Upper lobe of left lung (tissue), 6 donors: ENCODE measurements at regions not wholly inside any gene's neighbourhood (a gene's known extent, or its start where the extent isn't known, plus 50 kb on each side); places are given as distances from the start of the nearest gene placed in this dataset.

ENCODE experiments used
- ATAC-seq, 2 donors: fragments of 200-7000 bp; cut with Tn5 transposase; one replicate each; pipeline ENCODE4 v1.9.1; 2022; ENCODE audit warnings: mild to moderate bottlenecking in 2 of 2, moderate library complexity in 2 of 2; ENCODE audit not compliant: low FRiP score in 2 of 2
- DNase-seq, 2 donors: peaks; one replicate each; pipeline ENCODE4 v3.0.0-alpha.2; 2019 to 2020
- H3K27ac ChIP-seq, 4 donors: fragments of 200-600 bp; sonication (generic); one replicate each; pipeline ENCODE4 v1.5.1; 2016 to 2019
- H3K27me3 ChIP-seq, 4 donors: fragments of 200-600 bp; sonication (generic); one replicate each; pipeline ENCODE4 v1.5.1; 2017 to 2019
- H3K36me3 ChIP-seq, 4 donors: fragments of 200-600 bp; sonication (generic); one replicate each; pipeline ENCODE4 v1.5.1; 2016 to 2019
- H3K4me1 ChIP-seq, 4 donors: fragments of 200-600 bp; sonication (generic); one replicate each; pipeline ENCODE4 v1.5.1; 2018 to 2019
- H3K4me3 ChIP-seq, 4 donors: fragments of 200-600 bp; sonication (generic); one replicate each; pipeline ENCODE4 v1.5.1; 2017 to 2019; ENCODE audit warnings: mild to moderate bottlenecking in 2 of 4, moderate library complexity in 1 of 4
- H3K9me3 ChIP-seq, 4 donors: fragments of 200-600 bp; sonication (generic); one replicate each; pipeline ENCODE4 v1.5.1; 2018 to 2019
- EP300 ChIP-seq, 4 donors: sonication (generic); formaldehyde crosslinking; IDR thresholded peaks; one replicate each; pipeline ENCODE4 v1.5.1; 2017; ENCODE audit warnings: antibody characterized with exemption in 4 of 4, control low read depth in 2 of 4
- POLR2A ChIP-seq, 4 donors: fragments of 450-650 bp; IDR thresholded peaks; one replicate each; pipeline ENCODE4 v1.5.1; 2016 to 2017; ENCODE audit warnings: antibody characterized with exemption in 4 of 4, mild to moderate bottlenecking in 2 of 4
- POLR2AphosphoS5 ChIP-seq, 2 donors: sonication (generic); formaldehyde crosslinking; IDR thresholded peaks; one replicate each; pipeline ENCODE4 v1.5.1; 2017; ENCODE audit warnings: antibody characterized with exemption in 2 of 2
- WGBS, 2 donors: methylation state at CpG; one replicate each; pipeline ENCODE4 v1.1.5; 2017 to 2018; 5-methylcytosine and 5-hydroxymethylcytosine counted together
- TF ChIP-seq, protein P1 (sequence below), 6 experiments: fragments of 450-650 bp in 4 of 6; fragments of 200-600 bp in 2 of 6; sonication (generic) in 2 of 6; IDR thresholded peaks; one replicate each; pipeline ENCODE4 v1.5.1; 2016 to 2019; ENCODE audit warnings: antibody characterized with exemption in 6 of 6
- donor health status: DM: no; HTN: no; CAD: no; lungs with moderate emphysema.
- donor health status: DM: no; HTN: yes; CAD: no; lungs with severe emphysema.

DNA sequence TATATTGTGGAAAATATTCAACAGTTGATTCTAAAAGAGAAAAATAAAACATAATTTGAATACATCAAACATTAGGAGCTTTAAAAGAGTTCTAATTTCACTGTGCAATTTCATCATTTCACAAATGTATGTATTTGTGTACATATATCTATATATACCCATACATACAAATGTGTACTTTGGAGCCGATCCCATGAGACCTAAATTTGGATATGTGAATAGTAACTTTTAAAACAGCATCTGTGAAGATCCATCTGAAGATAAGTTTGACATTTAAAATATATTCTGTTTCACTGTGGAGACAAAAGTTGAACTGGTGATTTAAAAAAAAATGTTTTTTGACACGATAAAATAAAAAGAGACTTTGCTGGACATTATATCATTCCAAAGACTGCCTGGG lies 374.0 kb downstream of the TMA16 start:
- 81 to 91% methylated on average over 2 of the region's 2 CpGs for WGBS, 2 donors
- no peaks in the 10 kb centered on the region for H3K4me1 ChIP-seq
- H3K36me3 ChIP-seq = no peaks in the 10 kb centered on the region
- H3K9me3 ChIP-seq = no peaks in the 10 kb centered on the region
- ATAC-seq (no peak), DNase-seq (no peak)
- H3K4me3 ChIP-seq = no peak overlapping the region
- H3K27me3 ChIP-seq = no peaks in the 10 kb centered on the region
- no peak overlapping the region for H3K27ac ChIP-seq
- TF ChIP-seq POLR2A (IDR thresholded peaks at IDR 0.05) = no peak

DNA sequence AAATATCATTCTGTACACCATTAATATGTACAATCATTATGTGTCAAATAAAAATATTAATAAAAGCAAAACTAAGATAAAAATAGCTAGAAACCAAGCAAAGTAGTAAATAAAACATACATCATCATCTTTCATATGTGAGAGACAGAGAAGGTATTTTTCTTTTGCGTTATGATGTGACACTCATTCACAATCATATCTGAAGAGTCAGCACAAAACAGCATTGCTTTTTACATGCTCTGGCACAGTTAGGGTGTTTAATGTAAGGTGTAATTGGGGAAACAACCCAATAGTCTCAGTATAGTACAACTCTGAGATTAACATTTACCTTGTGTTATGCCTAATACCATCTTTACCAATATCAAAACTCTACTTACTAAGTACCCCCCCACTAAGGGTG lies 376.6 kb downstream of the TMA16 start:
- TF ChIP-seq EP300 (IDR thresholded peaks at IDR 0.05) = no peak
- no peak for TF ChIP-seq POLR2A (IDR thresholded peaks at IDR 0.05)
- no peak for TF ChIP-seq POLR2AphosphoS5 (IDR thresholded peaks at IDR 0.05)
- TF ChIP-seq, protein P1, sequence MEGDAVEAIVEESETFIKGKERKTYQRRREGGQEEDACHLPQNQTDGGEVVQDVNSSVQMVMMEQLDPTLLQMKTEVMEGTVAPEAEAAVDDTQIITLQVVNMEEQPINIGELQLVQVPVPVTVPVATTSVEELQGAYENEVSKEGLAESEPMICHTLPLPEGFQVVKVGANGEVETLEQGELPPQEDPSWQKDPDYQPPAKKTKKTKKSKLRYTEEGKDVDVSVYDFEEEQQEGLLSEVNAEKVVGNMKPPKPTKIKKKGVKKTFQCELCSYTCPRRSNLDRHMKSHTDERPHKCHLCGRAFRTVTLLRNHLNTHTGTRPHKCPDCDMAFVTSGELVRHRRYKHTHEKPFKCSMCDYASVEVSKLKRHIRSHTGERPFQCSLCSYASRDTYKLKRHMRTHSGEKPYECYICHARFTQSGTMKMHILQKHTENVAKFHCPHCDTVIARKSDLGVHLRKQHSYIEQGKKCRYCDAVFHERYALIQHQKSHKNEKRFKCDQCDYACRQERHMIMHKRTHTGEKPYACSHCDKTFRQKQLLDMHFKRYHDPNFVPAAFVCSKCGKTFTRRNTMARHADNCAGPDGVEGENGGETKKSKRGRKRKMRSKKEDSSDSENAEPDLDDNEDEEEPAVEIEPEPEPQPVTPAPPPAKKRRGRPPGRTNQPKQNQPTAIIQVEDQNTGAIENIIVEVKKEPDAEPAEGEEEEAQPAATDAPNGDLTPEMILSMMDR (IDR thresholded peaks at IDR 0.05) = no peak
- WGBS, 2 donors = 81 to 93% methylated on average over 1 of the region's 1 CpG
- no peaks in the 10 kb centered on the region for H3K4me1 ChIP-seq
- DNase-seq (no peak), ATAC-seq (no peak)
- H3K36me3 ChIP-seq = no peaks in the 10 kb centered on the region
- no peak overlapping the region for H3K27ac ChIP-seq
- H3K9me3 ChIP-seq = no peaks in the 10 kb centered on the region
- no peaks in the 10 kb centered on the region for H3K27me3 ChIP-seq
- H3K4me3 ChIP-seq = no peak overlapping the region

DNA sequence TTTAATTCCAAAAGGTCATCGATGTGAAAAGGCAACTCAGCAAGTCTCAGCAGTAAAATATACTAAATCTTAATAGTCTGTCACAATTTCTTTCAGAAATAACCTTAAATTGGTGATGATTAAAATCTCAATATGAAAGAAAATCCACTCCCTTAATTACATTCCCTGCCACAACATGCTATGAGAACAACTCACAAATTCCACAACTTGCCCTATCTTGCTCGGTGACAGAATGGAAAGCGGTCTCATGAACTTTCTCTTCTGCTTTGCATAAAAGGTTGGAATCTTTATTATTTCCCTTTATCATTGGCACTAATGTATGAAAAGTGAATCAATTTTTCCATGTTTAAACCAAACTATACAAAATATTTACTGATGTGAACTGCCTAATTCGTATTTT lies 380.8 kb downstream of the TMA16 start:
- ATAC-seq = no peak
- H3K4me3 ChIP-seq = no peak overlapping the region
- H3K27ac ChIP-seq = no peak overlapping the region
- no peaks in the 10 kb centered on the region for H3K9me3 ChIP-seq
- H3K27me3 ChIP-seq = no peaks in the 10 kb centered on the region
- WGBS, 2 donors = 88 to 89% methylated on average over 4 of the region's 4 CpGs
- DNase-seq = no peak
- no peaks in the 10 kb centered on the region for H3K36me3 ChIP-seq
- TF ChIP-seq, protein P1 (IDR thresholded peaks at IDR 0.05) = no peak
- TF ChIP-seq POLR2A (IDR thresholded peaks at IDR 0.05) (no peak), POLR2AphosphoS5 (IDR thresholded peaks at IDR 0.05) (no peak), EP300 (IDR thresholded peaks at IDR 0.05) (no peak)
- H3K4me1 ChIP-seq = no peaks in the 10 kb centered on the region

DNA sequence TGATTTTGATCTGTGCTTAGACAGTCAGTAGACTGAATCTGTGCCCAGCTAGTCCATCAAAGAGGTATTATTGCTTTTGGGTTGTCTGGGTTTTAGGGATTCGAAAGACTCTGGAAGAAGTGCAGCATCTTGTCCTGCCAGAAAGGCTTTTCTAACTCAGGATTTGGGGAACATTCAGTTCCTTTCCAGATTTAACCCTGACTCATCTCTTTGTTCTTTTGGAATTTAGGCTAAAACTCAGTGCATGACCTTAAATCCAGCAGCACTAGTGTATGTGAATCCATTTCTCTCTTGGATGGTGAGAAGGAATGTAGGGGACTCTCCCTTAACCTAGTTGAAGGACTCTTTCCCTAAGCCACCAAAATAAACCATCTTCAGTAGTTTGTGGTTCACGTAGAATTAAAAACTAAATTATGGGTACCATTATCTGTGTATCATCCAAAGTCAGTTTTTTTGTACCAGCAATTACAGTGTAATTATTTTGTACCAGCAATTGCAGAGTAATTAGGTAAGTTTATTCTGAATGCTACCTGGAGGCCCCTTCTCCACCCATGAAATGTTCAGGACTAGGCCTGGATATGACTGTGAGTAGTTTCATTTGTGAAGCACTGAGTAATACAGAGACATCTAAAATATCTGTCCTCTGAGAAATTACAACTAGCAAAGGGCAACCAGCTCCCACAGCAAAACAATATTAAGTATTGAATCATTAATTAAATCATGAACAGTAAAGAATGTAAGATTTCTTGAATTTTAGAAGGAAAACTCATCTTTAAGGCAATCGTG lies 384.0 kb downstream of the TMA16 start:
- no peak for DNase-seq
- TF ChIP-seq EP300 (IDR thresholded peaks at IDR 0.05) (no peak), POLR2A (IDR thresholded peaks at IDR 0.05) (no peak), POLR2AphosphoS5 (IDR thresholded peaks at IDR 0.05) (no peak)
- TF ChIP-seq, protein P1 (IDR thresholded peaks at IDR 0.05) = no peak
- Histone ChIP-seq H3K36me3 (no peaks in the 10 kb centered on the region), H3K27me3 (no peaks in the 10 kb centered on the region), H3K27ac (no peak overlapping the region), H3K4me1 (no peaks in the 10 kb centered on the region), H3K9me3 (no peaks in the 10 kb centered on the region), H3K4me3 (no peak overlapping the region)
- no peak for ATAC-seq
- WGBS, 2 donors = 80 to 88% methylated on average over 3 of the region's 3 CpGs

DNA sequence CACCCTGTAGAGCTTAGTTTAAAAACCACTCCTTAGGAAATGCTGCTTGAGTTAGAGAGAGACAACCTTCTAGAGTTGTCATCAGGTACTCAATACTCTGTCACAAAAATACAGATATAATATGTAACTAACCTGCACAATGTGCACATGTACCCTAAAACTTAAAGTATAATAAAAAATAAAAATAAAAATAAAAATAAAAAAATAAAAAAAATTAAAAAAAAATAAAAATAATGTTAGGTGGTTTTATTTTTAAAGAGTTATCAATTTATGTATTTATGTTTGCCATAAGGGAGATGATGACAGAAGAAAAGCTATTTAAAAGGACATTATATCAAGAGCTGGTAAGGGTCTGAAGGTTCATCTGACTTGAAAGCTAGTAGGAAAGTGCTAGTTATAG lies 397.9 kb downstream of the TMA16 start:
- DNase-seq = no peak
- no peak overlapping the region for H3K4me3 ChIP-seq

More for the DNA sequence above, 397.9 kb downstream of the TMA16 start:
- no peak overlapping the region for H3K27ac ChIP-seq
- no peak for ATAC-seq
- no peaks in the 10 kb centered on the region for H3K36me3 ChIP-seq
- no peaks in the 10 kb centered on the region for H3K4me1 ChIP-seq
- no peaks in the 10 kb centered on the region for H3K9me3 ChIP-seq
- TF ChIP-seq, protein P1 (IDR thresholded peaks at IDR 0.05) = no peak
- no peak for TF ChIP-seq EP300 (IDR thresholded peaks at IDR 0.05)
- no peaks in the 10 kb centered on the region for H3K27me3 ChIP-seq
